Brain microvascular endothelial cell (primary cell): ENCODE measurements at regions not wholly inside any gene's neighbourhood (a gene's known extent, or its start where the extent isn't known, plus 50 kb on each side); places are given as distances from the start of the nearest gene placed in this dataset.
"Not testable (repeated sequence)": the region's sequence is repeated elsewhere in the genome, so short reads cannot be mapped to it uniquely, and the experiment has no call there.

Experiments
- DNase-seq: peaks from one replicate; pipeline ENCODE4 v3.0.0-alpha.2; 2020
- H3K27ac ChIP-seq: fragments of 250-450 bp; sonication (Bioruptor Pico); 2 replicates; pipeline ENCODE4 v1.5.1; 2020; ENCODE audit warnings: mild to moderate bottlenecking, moderate library complexity
- H3K27me3 ChIP-seq: fragments of 250-450 bp; sonication (Bioruptor Pico); replicated peaks from 2 replicates; pipeline ENCODE4 v1.5.1; 2020; ENCODE audit warnings: mild to moderate bottlenecking
- H3K36me3 ChIP-seq: fragments of 250-450 bp; sonication (Bioruptor Pico); replicated peaks from 2 replicates; pipeline ENCODE4 v1.5.1; 2020; ENCODE audit warnings: mild to moderate bottlenecking
- H3K4me3 ChIP-seq: 2 replicates; pipeline ENCODE4 v1.5.1; 2011; ENCODE audit warnings: low read depth, mild to moderate bottlenecking, control low read depth, low read length, moderate library complexity
- CTCF ChIP-seq: IDR thresholded peaks from 2 replicates; pipeline ENCODE4 v1.5.1; 2011; ENCODE audit warnings: low read depth, mild to moderate bottlenecking, moderate library complexity, low read length, control low read depth, inconsistent platforms; ENCODE audit errors: missing control alignments
- in situ Hi-C: cut with HindIII; loops from 2 replicates; pipeline ENCODE4 v1.10.0; 2017; ENCODE audit warnings: low sequenced_read_pairs, low pct_ligation_motif_present

GRCh38 chr20:30488941-30489613 is 768.4 kb upstream of the DEFB115 start:
- in situ Hi-C loops: no loop called here
- Histone ChIP-seq H3K36me3 (no peaks in the 10 kb centered on the region), H3K27me3 (no peaks in the 10 kb centered on the region), H3K4me3 (no peak overlapping the region), H3K27ac (no peak overlapping the region)
- TF ChIP-seq CTCF: no peak
- DNase-seq: no peak

DNA sequence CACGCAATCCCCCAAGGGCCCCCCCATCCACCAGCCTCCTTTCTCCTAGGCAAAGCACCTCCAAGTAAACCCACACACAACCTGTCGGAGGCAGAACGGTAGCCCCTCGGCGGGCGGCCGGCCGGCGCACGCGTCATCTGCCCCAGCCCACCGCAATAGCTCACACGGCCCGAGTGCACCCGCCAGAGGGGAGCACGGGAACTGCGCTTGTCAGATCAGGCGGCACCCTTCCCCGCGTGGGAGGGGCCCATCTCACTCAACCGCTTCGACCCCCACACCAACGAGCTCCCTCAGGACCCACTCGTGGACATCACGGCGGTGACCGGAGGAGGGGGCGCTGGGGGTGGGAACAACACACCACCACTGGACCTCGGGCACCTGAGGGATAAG is 767.9 kb upstream of the DEFB115 start:
- no peak for TF ChIP-seq CTCF
- Histone ChIP-seq H3K36me3 (no peaks in the 10 kb centered on the region), H3K27ac (no peak overlapping the region), H3K4me3 (no peak overlapping the region), H3K27me3 (no peaks in the 10 kb centered on the region)
- in situ Hi-C loops: no loop called here
- no peak for DNase-seq

DNA sequence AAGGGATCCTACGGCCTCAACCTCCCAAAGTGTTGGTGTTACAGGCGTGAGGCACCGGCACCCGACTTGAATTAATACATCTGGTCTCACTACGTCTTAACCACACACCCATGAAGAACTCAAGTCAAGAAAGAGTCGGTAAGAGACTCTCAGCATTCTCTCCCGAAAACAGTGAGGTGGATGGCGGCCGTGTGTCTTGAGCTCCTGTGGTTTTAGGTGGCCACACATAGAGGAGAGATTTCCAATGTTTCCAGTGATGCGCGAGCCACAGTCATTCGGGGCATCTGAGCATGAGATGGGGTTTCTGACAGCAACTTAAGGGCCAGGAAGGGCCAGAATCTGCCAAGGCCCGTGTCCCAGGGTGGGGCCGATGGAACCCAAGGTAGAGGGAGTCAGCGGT is 766.4 kb upstream of the DEFB115 start:
- Histone ChIP-seq H3K4me3 (no peak overlapping the region), H3K36me3 (no peaks in the 10 kb centered on the region), H3K27ac (no peak overlapping the region), H3K27me3 (no peaks in the 10 kb centered on the region)
- no peak for TF ChIP-seq CTCF
- no peak for DNase-seq
- in situ Hi-C loops: no loop called here

GRCh38 chr20:30496656-30497055 is 760.8 kb upstream of the DEFB115 start:
- H3K27ac ChIP-seq, DNase-seq, in situ Hi-C loops, H3K36me3 ChIP-seq, H3K4me3 ChIP-seq, H3K27me3 ChIP-seq: not testable (repeated sequence)

- H3K4me3 ChIP-seq, DNase-seq, H3K36me3 ChIP-seq, H3K27ac ChIP-seq, H3K27me3 ChIP-seq, in situ Hi-C loops: not testable (repeated sequence)
These were observed 760.3 kb upstream of the DEFB115 start for GRCh38 chr20:30497191-30497590.

DNA sequence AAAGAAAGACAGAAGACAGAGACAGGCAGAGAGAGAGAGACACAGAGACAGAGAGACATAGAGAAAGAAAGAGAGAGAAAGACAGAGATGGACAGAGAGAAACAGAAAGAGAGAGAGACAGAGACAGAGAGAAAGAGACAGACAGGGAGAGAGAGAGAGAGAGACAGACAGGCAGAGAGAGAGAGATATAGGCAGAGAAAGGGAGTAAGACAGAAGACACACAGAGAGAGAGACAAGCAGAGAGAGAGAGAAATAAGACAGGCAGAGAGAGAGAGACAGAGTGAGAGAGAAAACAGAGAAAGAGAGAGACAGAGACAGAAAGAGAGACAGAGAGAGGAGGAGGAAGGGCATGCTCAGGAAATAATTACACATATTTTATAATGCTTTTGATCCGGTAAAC is 758.3 kb upstream of the DEFB115 start:
- no peak for DNase-seq
- no peak for TF ChIP-seq CTCF
- H3K27me3 ChIP-seq: no peaks in the 10 kb centered on the region
- H3K27ac ChIP-seq: no peak overlapping the region
- H3K36me3 ChIP-seq: no peaks in the 10 kb centered on the region
- H3K4me3 ChIP-seq: no peak overlapping the region
- in situ Hi-C loops: no loop called here

GRCh38 chr20:30499716-30500446 is 757.6 kb upstream of the DEFB115 start:
- H3K27me3 ChIP-seq, DNase-seq, H3K4me3 ChIP-seq, H3K36me3 ChIP-seq, in situ Hi-C loops, H3K27ac ChIP-seq: not testable (repeated sequence)

GRCh38 chr20:30500447-30500820 is 757.0 kb upstream of the DEFB115 start:
- H3K27ac ChIP-seq, DNase-seq, H3K36me3 ChIP-seq, in situ Hi-C loops, H3K27me3 ChIP-seq, H3K4me3 ChIP-seq: not testable (repeated sequence)
